ENCODE measurements at regions not wholly inside any gene's neighbourhood (a gene's known extent, or its start where the extent isn't known, plus 50 kb on each side); places are given as distances from the start of the nearest gene placed in this dataset.

GRCh38 chr13:104854698-104855097 is 1680.8 kb downstream of the EFNB2 start:
- no peaks in the 10 kb centered on the region for H3K9me2 ChIP-seq (replicated peaks; ENCODE audit: insufficient read depth)
- no peak overlapping the region for H3K4me2 ChIP-seq
- no peak overlapping the region for H3K27ac ChIP-seq
- H3K9me3 ChIP-seq (ENCODE audit: low read depth): no peaks in the 10 kb centered on the region
- H4K20me1 ChIP-seq (ENCODE audit: insufficient read depth, poor library complexity, severe bottlenecking): no peaks in the 10 kb centered on the region
- no peak for TF ChIP-seq EZH2 (IDR thresholded peaks at IDR 0.05; ENCODE audit: borderline replicate concordance)
- TF ChIP-seq EZH2phosphoT487 (IDR thresholded peaks at IDR 0.05; ENCODE audit: low read depth, severe bottlenecking, unreplicated experiment): no peak
- TF ChIP-seq, protein P1, sequence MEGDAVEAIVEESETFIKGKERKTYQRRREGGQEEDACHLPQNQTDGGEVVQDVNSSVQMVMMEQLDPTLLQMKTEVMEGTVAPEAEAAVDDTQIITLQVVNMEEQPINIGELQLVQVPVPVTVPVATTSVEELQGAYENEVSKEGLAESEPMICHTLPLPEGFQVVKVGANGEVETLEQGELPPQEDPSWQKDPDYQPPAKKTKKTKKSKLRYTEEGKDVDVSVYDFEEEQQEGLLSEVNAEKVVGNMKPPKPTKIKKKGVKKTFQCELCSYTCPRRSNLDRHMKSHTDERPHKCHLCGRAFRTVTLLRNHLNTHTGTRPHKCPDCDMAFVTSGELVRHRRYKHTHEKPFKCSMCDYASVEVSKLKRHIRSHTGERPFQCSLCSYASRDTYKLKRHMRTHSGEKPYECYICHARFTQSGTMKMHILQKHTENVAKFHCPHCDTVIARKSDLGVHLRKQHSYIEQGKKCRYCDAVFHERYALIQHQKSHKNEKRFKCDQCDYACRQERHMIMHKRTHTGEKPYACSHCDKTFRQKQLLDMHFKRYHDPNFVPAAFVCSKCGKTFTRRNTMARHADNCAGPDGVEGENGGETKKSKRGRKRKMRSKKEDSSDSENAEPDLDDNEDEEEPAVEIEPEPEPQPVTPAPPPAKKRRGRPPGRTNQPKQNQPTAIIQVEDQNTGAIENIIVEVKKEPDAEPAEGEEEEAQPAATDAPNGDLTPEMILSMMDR (IDR thresholded peaks at IDR 0.05; ENCODE audit: poor library complexity): no peak
- DNase-seq (ENCODE audit: low spot score): no peak
- H3K79me2 ChIP-seq: no peaks in the 10 kb centered on the region
- no peaks in the 10 kb centered on the region for H3K27me3 ChIP-seq
- H3K36me3 ChIP-seq (replicated peaks; ENCODE audit: insufficient read depth, low read depth): no peaks in the 10 kb centered on the region
- no peaks in the 10 kb centered on the region for H3K4me1 ChIP-seq (ENCODE audit: insufficient read depth)
- WGBS (ENCODE audit: low lambda C conversion rate, missing lambda C conversion rate): 97% methylated on average over 5 of the region's 5 CpGs
- no peak overlapping the region for H2AFZ ChIP-seq
- no peak overlapping the region for H3K4me3 ChIP-seq

- WGBS (ENCODE audit: low lambda C conversion rate, missing lambda C conversion rate): 91% methylated on average over 8 of the region's 8 CpGs
- H3K27ac ChIP-seq: no peak overlapping the region
- TF ChIP-seq EZH2 (IDR thresholded peaks at IDR 0.05; ENCODE audit: borderline replicate concordance): no peak
- TF ChIP-seq EZH2phosphoT487 (IDR thresholded peaks at IDR 0.05; ENCODE audit: low read depth, severe bottlenecking, unreplicated experiment): no peak
- TF ChIP-seq, protein P1 (IDR thresholded peaks at IDR 0.05; ENCODE audit: poor library complexity): no peak
- H3K79me2 ChIP-seq: no peaks in the 10 kb centered on the region
- H3K27me3 ChIP-seq: no peaks in the 10 kb centered on the region
- no peaks in the 10 kb centered on the region for H4K20me1 ChIP-seq (ENCODE audit: insufficient read depth, poor library complexity, severe bottlenecking)
- no peak overlapping the region for H3K4me2 ChIP-seq
- no peak overlapping the region for H3K4me3 ChIP-seq
- H3K9me3 ChIP-seq (ENCODE audit: low read depth): no peaks in the 10 kb centered on the region
- no peaks in the 10 kb centered on the region for H3K36me3 ChIP-seq (replicated peaks; ENCODE audit: insufficient read depth, low read depth)
- no peak overlapping the region for H2AFZ ChIP-seq
- no peaks in the 10 kb centered on the region for H3K4me1 ChIP-seq (ENCODE audit: insufficient read depth)
- DNase-seq (ENCODE audit: low spot score): no peak
- no peaks in the 10 kb centered on the region for H3K9me2 ChIP-seq (replicated peaks; ENCODE audit: insufficient read depth)
Observed at GRCh38 chr13:104854007-104854406, 1681.5 kb downstream of the EFNB2 start.

- Histone ChIP-seq H3K79me2 (no peaks in the 10 kb centered on the region), H3K36me3 (replicated peaks; ENCODE audit: insufficient read depth, low read depth) (no peaks in the 10 kb centered on the region), H4K20me1 (ENCODE audit: insufficient read depth, poor library complexity, severe bottlenecking) (no peaks in the 10 kb centered on the region), H3K27ac (no peak overlapping the region), H3K9me3 (ENCODE audit: low read depth) (no peaks in the 10 kb centered on the region), H3K9me2 (replicated peaks; ENCODE audit: insufficient read depth) (no peaks in the 10 kb centered on the region), H3K27me3 (no peaks in the 10 kb centered on the region), H3K4me1 (ENCODE audit: insufficient read depth) (no peaks in the 10 kb centered on the region), H3K4me2 (no peak overlapping the region), H3K4me3 (no peak overlapping the region), H2AFZ (no peak overlapping the region)
- TF ChIP-seq, protein P1 (IDR thresholded peaks at IDR 0.05; ENCODE audit: poor library complexity): no peak
- TF ChIP-seq EZH2 (IDR thresholded peaks at IDR 0.05; ENCODE audit: borderline replicate concordance): no peak
- TF ChIP-seq EZH2phosphoT487 (IDR thresholded peaks at IDR 0.05; ENCODE audit: low read depth, severe bottlenecking, unreplicated experiment): no peak
- DNase-seq (ENCODE audit: low spot score): no peak
- WGBS (ENCODE audit: low lambda C conversion rate, missing lambda C conversion rate): 64% methylated on average over 3 of the region's 3 CpGs
Observed at GRCh38 chr13:104847922-104848321, 1687.5 kb downstream of the EFNB2 start.

DNA sequence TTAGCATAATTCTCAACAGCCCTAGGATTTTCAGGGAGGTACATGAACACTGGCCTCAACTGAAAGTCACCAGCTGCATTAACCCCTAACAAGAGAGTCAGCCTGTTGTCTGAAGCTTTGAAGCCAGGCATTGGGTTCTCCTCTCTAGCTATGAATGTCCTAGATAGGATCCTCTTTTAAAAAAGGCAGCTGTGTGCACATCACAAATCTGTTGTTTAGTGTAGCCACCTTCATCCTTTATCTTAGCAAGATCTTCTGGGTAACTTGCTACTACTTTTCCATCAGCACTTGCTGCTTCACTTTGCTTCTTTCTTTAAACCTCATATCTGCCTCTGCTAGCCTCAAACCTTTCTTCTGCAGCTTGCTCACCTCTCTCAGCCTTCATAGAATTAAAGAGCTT is 1692.1 kb downstream of the EFNB2 start:
- DNase-seq (ENCODE audit: low spot score): no peak
- H3K4me1 ChIP-seq (ENCODE audit: insufficient read depth): no peaks in the 10 kb centered on the region
- H3K9me3 ChIP-seq (ENCODE audit: low read depth): no peaks in the 10 kb centered on the region

More for the DNA sequence above, 1692.1 kb downstream of the EFNB2 start:
- Histone ChIP-seq H3K79me2 (no peaks in the 10 kb centered on the region), H3K36me3 (replicated peaks; ENCODE audit: insufficient read depth, low read depth) (no peaks in the 10 kb centered on the region), H4K20me1 (ENCODE audit: insufficient read depth, poor library complexity, severe bottlenecking) (no peaks in the 10 kb centered on the region), H2AFZ (no peak overlapping the region), H3K27me3 (no peaks in the 10 kb centered on the region), H3K4me2 (no peak overlapping the region), H3K27ac (no peak overlapping the region), H3K9me2 (replicated peaks; ENCODE audit: insufficient read depth) (no peaks in the 10 kb centered on the region), H3K4me3 (no peak overlapping the region)
- TF ChIP-seq EZH2 (IDR thresholded peaks at IDR 0.05; ENCODE audit: borderline replicate concordance) (no peak), EZH2phosphoT487 (IDR thresholded peaks at IDR 0.05; ENCODE audit: low read depth, severe bottlenecking, unreplicated experiment) (no peak)
- TF ChIP-seq, protein P1 (IDR thresholded peaks at IDR 0.05; ENCODE audit: poor library complexity): no peak

Measured in hepatocyte (in vitro differentiated cells).